KMS-11 (cell line): ENCODE measurements at regions not wholly inside any gene's neighbourhood (a gene's known extent, or its start where the extent isn't known, plus 50 kb on each side); places are given as distances from the start of the nearest gene placed in this dataset.

Source experiments
- H2AFZ ChIP-seq: fragments of 200-600 bp; sonication (generic); 2 replicates; pipeline ENCODE4 v1.6.1; 2016; ENCODE audit warnings: antibody characterized with exemption, mixed run types, low read depth
- H3K27ac ChIP-seq: fragments of 200-600 bp; sonication (generic); 2 replicates; pipeline ENCODE4 v1.6.1; 2016; ENCODE audit warnings: mild to moderate bottlenecking, mixed run types
- H3K27me3 ChIP-seq: fragments of 200-600 bp; sonication (generic); 2 replicates; pipeline ENCODE4 v1.6.1; 2017; ENCODE audit warnings: mild to moderate bottlenecking, low read depth, mixed run types, moderate library complexity; ENCODE audit not compliant: insufficient read depth
- H3K36me3 ChIP-seq: fragments of 200-600 bp; sonication (generic); 2 replicates; pipeline ENCODE4 v1.6.1; 2017; ENCODE audit warnings: mild to moderate bottlenecking, mixed run types; ENCODE audit not compliant: insufficient read depth
- H3K4me1 ChIP-seq: fragments of 200-600 bp; sonication (generic); 2 replicates; pipeline ENCODE4 v1.6.1; 2016; ENCODE audit warnings: mild to moderate bottlenecking, low read depth, mixed run types; ENCODE audit not compliant: poor library complexity, severe bottlenecking
- H3K4me2 ChIP-seq: fragments of 200-600 bp; sonication (generic); 2 replicates; pipeline ENCODE4 v1.7.0; 2016; ENCODE audit warnings: mild to moderate bottlenecking, mixed run types
- H3K4me3 ChIP-seq: fragments of 200-600 bp; sonication (generic); IDR thresholded peaks from 2 replicates; pipeline ENCODE4 v1.6.1; 2017; ENCODE audit warnings: low read depth, low read length, mixed read lengths; ENCODE audit not compliant: insufficient read depth
- H3K79me2 ChIP-seq: fragments of 200-600 bp; sonication (generic); 2 replicates; pipeline ENCODE4 v1.6.1; 2016; ENCODE audit warnings: low read depth, mixed run types; ENCODE audit not compliant: insufficient read depth
- H3K9ac ChIP-seq: fragments of 200-600 bp; sonication (generic); 2 replicates; pipeline ENCODE4 v1.6.1; 2016; ENCODE audit warnings: mild to moderate bottlenecking, mixed run types
- H4K20me1 ChIP-seq: fragments of 200-600 bp; sonication (generic); 2 replicates; pipeline ENCODE4 v1.6.1; 2016; ENCODE audit warnings: mild to moderate bottlenecking, mixed run types; ENCODE audit not compliant: insufficient read depth
- TF ChIP-seq, protein P1 (sequence below): fragments of 200-600 bp; sonication (generic); conservative IDR thresholded peaks from 2 replicates; pipeline ENCODE4 v1.6.1; 2017; ENCODE audit warnings: low read depth, mild to moderate bottlenecking, antibody characterized with exemption, low read length, moderate library complexity, mixed read lengths

DNA sequence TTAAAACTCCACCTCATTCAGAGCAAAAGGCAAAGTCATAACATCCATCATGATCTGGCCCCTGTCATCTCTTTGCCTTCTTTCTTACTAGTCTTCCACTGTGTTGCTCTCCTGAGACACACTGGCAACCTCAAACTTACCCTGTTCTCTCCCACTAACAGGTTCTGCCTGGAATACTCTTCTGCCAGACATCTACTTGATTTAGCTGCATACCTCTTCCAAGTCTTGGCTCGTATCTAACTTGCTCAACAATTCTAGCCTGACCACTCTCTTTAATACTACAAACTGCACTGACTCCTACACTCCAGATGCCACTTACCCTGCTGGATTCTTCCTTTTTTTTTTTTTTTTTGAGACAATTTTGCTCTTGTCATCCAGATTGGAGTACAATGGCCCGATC, 167.0 kb upstream of the MTPN start:
- TF ChIP-seq, protein P1, sequence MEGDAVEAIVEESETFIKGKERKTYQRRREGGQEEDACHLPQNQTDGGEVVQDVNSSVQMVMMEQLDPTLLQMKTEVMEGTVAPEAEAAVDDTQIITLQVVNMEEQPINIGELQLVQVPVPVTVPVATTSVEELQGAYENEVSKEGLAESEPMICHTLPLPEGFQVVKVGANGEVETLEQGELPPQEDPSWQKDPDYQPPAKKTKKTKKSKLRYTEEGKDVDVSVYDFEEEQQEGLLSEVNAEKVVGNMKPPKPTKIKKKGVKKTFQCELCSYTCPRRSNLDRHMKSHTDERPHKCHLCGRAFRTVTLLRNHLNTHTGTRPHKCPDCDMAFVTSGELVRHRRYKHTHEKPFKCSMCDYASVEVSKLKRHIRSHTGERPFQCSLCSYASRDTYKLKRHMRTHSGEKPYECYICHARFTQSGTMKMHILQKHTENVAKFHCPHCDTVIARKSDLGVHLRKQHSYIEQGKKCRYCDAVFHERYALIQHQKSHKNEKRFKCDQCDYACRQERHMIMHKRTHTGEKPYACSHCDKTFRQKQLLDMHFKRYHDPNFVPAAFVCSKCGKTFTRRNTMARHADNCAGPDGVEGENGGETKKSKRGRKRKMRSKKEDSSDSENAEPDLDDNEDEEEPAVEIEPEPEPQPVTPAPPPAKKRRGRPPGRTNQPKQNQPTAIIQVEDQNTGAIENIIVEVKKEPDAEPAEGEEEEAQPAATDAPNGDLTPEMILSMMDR = no peak
- H3K4me1 ChIP-seq = no peaks in the 10 kb centered on the region
- no peaks in the 10 kb centered on the region for H3K27me3 ChIP-seq

DNA sequence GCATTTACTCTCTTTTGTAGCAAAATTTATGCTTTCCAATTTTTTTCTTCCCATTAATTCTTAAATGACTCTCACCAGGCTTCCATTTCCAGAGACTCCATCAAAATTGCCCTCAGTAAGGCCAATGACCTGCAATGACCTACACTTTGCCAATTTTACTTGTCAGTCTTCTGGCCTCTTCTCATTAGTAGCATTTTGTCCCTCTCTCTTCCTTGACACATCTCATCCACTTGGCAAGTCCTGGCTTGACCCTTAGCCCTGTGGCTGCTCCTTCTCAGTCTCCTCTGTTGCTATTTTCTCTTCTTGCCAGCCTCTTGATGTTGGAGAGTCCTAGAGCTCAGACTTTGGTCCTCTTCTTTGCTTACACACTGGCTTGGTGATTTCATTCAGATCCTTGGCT, 166.1 kb upstream of the MTPN start:
- Histone ChIP-seq H3K79me2 (no peaks in the 10 kb centered on the region), H3K27me3 (no peaks in the 10 kb centered on the region), H3K4me2 (no peak overlapping the region), H3K4me3 (no peak overlapping the region), H3K36me3 (no peaks in the 10 kb centered on the region), H3K4me1 (no peaks in the 10 kb centered on the region), H3K9ac (no peak overlapping the region), H3K27ac (no peak overlapping the region), H2AFZ (no peak overlapping the region), H4K20me1 (no peaks in the 10 kb centered on the region)
- TF ChIP-seq, protein P1 = no peak

More for the DNA sequence above, 167.0 kb upstream of the MTPN start:
- no peaks in the 10 kb centered on the region for H3K36me3 ChIP-seq
- no peak overlapping the region for H2AFZ ChIP-seq
- no peak overlapping the region for H3K4me3 ChIP-seq
- H4K20me1 ChIP-seq = no peaks in the 10 kb centered on the region
- no peak overlapping the region for H3K27ac ChIP-seq
- H3K9ac ChIP-seq = no peak overlapping the region
- no peak overlapping the region for H3K4me2 ChIP-seq
- no peaks in the 10 kb centered on the region for H3K79me2 ChIP-seq

DNA sequence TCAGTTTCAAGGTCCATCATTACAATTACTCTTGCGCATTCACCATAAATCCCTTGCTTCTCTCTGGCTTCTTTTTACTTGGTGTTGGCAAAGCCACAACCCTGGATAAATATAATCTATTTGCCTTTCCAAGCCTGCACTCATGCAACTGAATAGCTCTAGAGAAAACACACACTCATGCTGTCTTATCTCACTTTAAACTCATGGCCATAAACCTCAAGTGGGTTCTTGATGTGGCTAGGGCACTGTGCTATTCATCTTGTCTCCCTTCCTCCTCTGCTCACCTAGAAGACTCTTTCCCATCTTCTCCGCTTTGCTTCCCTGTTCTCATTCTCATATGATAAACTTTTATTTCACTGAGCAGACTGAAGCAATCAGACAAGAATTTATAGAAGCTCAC, 165.4 kb upstream of the MTPN start:
- TF ChIP-seq, protein P1 = no peak
- H2AFZ ChIP-seq = no peak overlapping the region
- no peak overlapping the region for H3K4me3 ChIP-seq
- no peak overlapping the region for H3K4me2 ChIP-seq
- no peak overlapping the region for H3K9ac ChIP-seq
- no peaks in the 10 kb centered on the region for H3K79me2 ChIP-seq
- no peaks in the 10 kb centered on the region for H3K4me1 ChIP-seq
- H3K27me3 ChIP-seq = no peaks in the 10 kb centered on the region
- H4K20me1 ChIP-seq = no peaks in the 10 kb centered on the region
- no peaks in the 10 kb centered on the region for H3K36me3 ChIP-seq
- H3K27ac ChIP-seq = no peak overlapping the region

- H3K79me2 ChIP-seq = no peaks in the 10 kb centered on the region
- no peaks in the 10 kb centered on the region for H3K36me3 ChIP-seq
- no peak overlapping the region for H2AFZ ChIP-seq
- no peak overlapping the region for H3K9ac ChIP-seq
- TF ChIP-seq, protein P1 = no peak
- H3K4me2 ChIP-seq = no peak overlapping the region
- no peaks in the 10 kb centered on the region for H3K27me3 ChIP-seq
- H3K4me1 ChIP-seq = no peaks in the 10 kb centered on the region
- no peaks in the 10 kb centered on the region for H4K20me1 ChIP-seq
- no peak overlapping the region for H3K27ac ChIP-seq
- H3K4me3 ChIP-seq = no peak overlapping the region
Observed at GRCh38 chr7:136140469-136140868, 163.3 kb upstream of the MTPN start.
